Trophoblast cell (in vitro differentiated cells and primary cell): ENCODE measurements at regions not wholly inside any gene's neighbourhood (a gene's known extent, or its start where the extent isn't known, plus 50 kb on each side); places are given as distances from the start of the nearest gene placed in this dataset.

ENCODE experiments used
- DNase-seq, 2 donors: peaks; one replicate each; pipeline ENCODE4 v3.0.0-alpha.2; 2016
- H2AFZ ChIP-seq: 2 replicates; pipeline ENCODE4 v1.6.1; 2013; ENCODE audit warnings: low read length, moderate library complexity, mild to moderate bottlenecking; ENCODE audit not compliant: insufficient read depth, poor library complexity
- H2AK5ac ChIP-seq: 2 replicates; pipeline ENCODE4 v1.6.1; 2013; ENCODE audit warnings: mild to moderate bottlenecking, low read length
- H2BK120ac ChIP-seq: 2 replicates; pipeline ENCODE4 v1.6.1; 2013; ENCODE audit warnings: low read length, mild to moderate bottlenecking, moderate library complexity; ENCODE audit not compliant: insufficient read depth, poor library complexity
- H2BK12ac ChIP-seq: 2 replicates; pipeline ENCODE4 v1.6.1; 2013; ENCODE audit warnings: mild to moderate bottlenecking, low read length, moderate library complexity
- H2BK5ac ChIP-seq: 2 replicates; pipeline ENCODE4 v1.6.1; 2013; ENCODE audit warnings: low read length, low read depth, moderate library complexity, mild to moderate bottlenecking; ENCODE audit not compliant: poor library complexity
- H3K14ac ChIP-seq: 2 replicates; pipeline ENCODE4 v1.6.1; 2013; ENCODE audit warnings: mild to moderate bottlenecking, low read length
- H3K18ac ChIP-seq: 2 replicates; pipeline ENCODE4 v1.6.1; 2013; ENCODE audit warnings: mild to moderate bottlenecking, low read length
- H3K23ac ChIP-seq: 2 replicates; pipeline ENCODE4 v1.6.1; 2013; ENCODE audit warnings: low read length
- H3K27ac ChIP-seq: 2 replicates; pipeline ENCODE4 v1.5.1; 2013; ENCODE audit warnings: low read depth, mild to moderate bottlenecking, inconsistent platforms, low read length, moderate library complexity
- H3K27me3 ChIP-seq: 2 replicates; pipeline ENCODE4 v1.6.1; 2013; ENCODE audit warnings: inconsistent platforms, mild to moderate bottlenecking, low read length, moderate library complexity; ENCODE audit not compliant: insufficient read depth
- H3K36me3 ChIP-seq, 2 experiments: 1 replicate in 1 of 2; 2 replicates in 1 of 2; pipeline ENCODE4 v1.6.1; 2013; ENCODE audit warnings: low read length in 2 of 2, mild to moderate bottlenecking in 2 of 2, moderate library complexity in 1 of 2; ENCODE audit not compliant: insufficient read depth in 2 of 2, control insufficient read depth in 1 of 2
- H3K4ac ChIP-seq: 2 replicates; pipeline ENCODE4 v1.6.1; 2013; ENCODE audit warnings: low read depth, mild to moderate bottlenecking, low read length, moderate library complexity
- H3K4me1 ChIP-seq, 2 experiments: 1 replicate in 1 of 2; 2 replicates in 1 of 2; pipeline ENCODE4 v1.6.1; 2013; ENCODE audit warnings: low read length in 2 of 2, mild to moderate bottlenecking in 2 of 2, moderate library complexity in 1 of 2; ENCODE audit not compliant: insufficient read depth in 2 of 2, control insufficient read depth in 1 of 2
- H3K4me2 ChIP-seq: 2 replicates; pipeline ENCODE4 v1.6.1; 2013; ENCODE audit warnings: inconsistent platforms, mild to moderate bottlenecking, low read length, moderate library complexity
- H3K4me3 ChIP-seq: 2 replicates; pipeline ENCODE4 v1.5.1; 2013; ENCODE audit warnings: mild to moderate bottlenecking, low read depth, low read length, inconsistent platforms
- H3K79me1 ChIP-seq: one replicate; pipeline ENCODE4 v1.6.1; 2013; ENCODE audit warnings: low read length
- H3K79me2 ChIP-seq: 2 replicates; pipeline ENCODE4 v1.6.1; 2013; ENCODE audit warnings: low read length, mild to moderate bottlenecking; ENCODE audit not compliant: control insufficient read depth, insufficient read depth, poor library complexity
- H3K9ac ChIP-seq: 2 replicates; pipeline ENCODE4 v1.6.1; 2013; ENCODE audit warnings: mild to moderate bottlenecking, low read length
- H3K9me3 ChIP-seq: 2 replicates; pipeline ENCODE4 v1.6.1; 2013; ENCODE audit warnings: low read depth, mild to moderate bottlenecking, control low read depth, inconsistent platforms, low read length; ENCODE audit not compliant: insufficient read depth
- H4K12ac ChIP-seq: 2 replicates; pipeline ENCODE4 v1.6.1; 2013; ENCODE audit warnings: low read depth, mild to moderate bottlenecking, low read length, moderate library complexity
- H4K8ac ChIP-seq: 2 replicates; pipeline ENCODE4 v1.6.1; 2013; ENCODE audit warnings: low read depth, mild to moderate bottlenecking, low read length, moderate library complexity
- H4K91ac ChIP-seq: one replicate; pipeline ENCODE4 v1.6.1; 2013; ENCODE audit warnings: low read depth, mild to moderate bottlenecking, low read length, moderate library complexity
- WGBS: extraction: QIAGEN DNeasy Blood & Tissue Kit; methylation state at CpG from one replicate; pipeline ENCODE4 v1.1.7; 2013; ENCODE audit warnings: missing lambda C conversion rate; ENCODE audit not compliant: insufficient read length, insufficient coverage; ENCODE audit errors: extremely low coverage; 5-methylcytosine and 5-hydroxymethylcytosine counted together

- DNase-seq, result no peak
- Histone ChIP-seq H2BK5ac (no peak overlapping the region), H3K4me1 (no peaks in the 10 kb centered on the region), H3K23ac (no peak overlapping the region), H3K27ac (no peak overlapping the region), H2AK5ac (no peak overlapping the region), H2BK12ac (no peak overlapping the region), H3K14ac (no peak overlapping the region), H3K18ac (no peak overlapping the region), H3K4ac (no peak overlapping the region), H3K79me2 (no peaks in the 10 kb centered on the region), H4K8ac (no peak overlapping the region), H3K27me3 (no peaks in the 10 kb centered on the region), H3K4me2 (no peak overlapping the region), H3K9me3 (peaks cover 5% of the 10 kb centered on the region), H4K12ac (no peak overlapping the region), H2BK120ac (no peak overlapping the region), H3K79me1 (no peaks in the 10 kb centered on the region), H2AFZ (no peak overlapping the region), H4K91ac (no peak overlapping the region), H3K4me3 (no peak overlapping the region), H3K9ac (no peak overlapping the region), H3K36me3 (no peaks in the 10 kb centered on the region)
- WGBS, result no CpG with 5 or more reads among the region's 1 CpG
Observed at GRCh38 chr5:72709341-72709740, 107.1 kb upstream of the TNPO1 start.

GRCh38 chr5:72705178-72705577 is 111.3 kb upstream of the TNPO1 start:
- Histone ChIP-seq H3K27me3 (no peaks in the 10 kb centered on the region), H2BK5ac (no peak overlapping the region)

GRCh38 chr5:72703876-72704275 is 112.6 kb upstream of the TNPO1 start:
- no peaks in the 10 kb centered on the region for H3K36me3 ChIP-seq
- no peak overlapping the region for H3K4me2 ChIP-seq
- H3K27ac ChIP-seq, result no peak overlapping the region
- no peak overlapping the region for H2BK12ac ChIP-seq
- H2BK5ac ChIP-seq, result no peak overlapping the region
- DNase-seq, result no peak
- no peak overlapping the region for H2AFZ ChIP-seq
- H3K79me2 ChIP-seq, result no peaks in the 10 kb centered on the region
- no peak overlapping the region for H2AK5ac ChIP-seq
- H3K14ac ChIP-seq, result no peak overlapping the region
- no peak overlapping the region for H3K4me3 ChIP-seq
- H4K8ac ChIP-seq, result no peak overlapping the region
- no CpG with 5 or more reads among the region's 2 CpGs for WGBS
- no peak overlapping the region for H4K12ac ChIP-seq
- H3K79me1 ChIP-seq, result no peaks in the 10 kb centered on the region
- no peak overlapping the region for H3K9ac ChIP-seq
- peaks cover 0 to 4% of the 10 kb centered on the region in 2 experiments for H3K4me1 ChIP-seq
- H3K18ac ChIP-seq, result no peak overlapping the region
- H3K9me3 ChIP-seq, result peaks cover 5% of the 10 kb centered on the region
- no peaks in the 10 kb centered on the region for H3K27me3 ChIP-seq
- H4K91ac ChIP-seq, result no peak overlapping the region
- no peak overlapping the region for H2BK120ac ChIP-seq
- no peak overlapping the region for H3K4ac ChIP-seq
- no peak overlapping the region for H3K23ac ChIP-seq

More at GRCh38 chr5:72705178-72705577, 111.3 kb upstream of the TNPO1 start:
- no peak overlapping the region for H3K9ac ChIP-seq
- H3K36me3 ChIP-seq, result no peaks in the 10 kb centered on the region
- H4K12ac ChIP-seq, result no peak overlapping the region
- peaks cover 5% of the 10 kb centered on the region for H3K9me3 ChIP-seq
- no peak overlapping the region for H3K18ac ChIP-seq
- H2BK12ac ChIP-seq, result no peak overlapping the region
- no peak overlapping the region for H4K91ac ChIP-seq
- peaks cover 0 to 4% of the 10 kb centered on the region in 2 experiments for H3K4me1 ChIP-seq
- no peak overlapping the region for H3K23ac ChIP-seq
- H2AFZ ChIP-seq, result no peak overlapping the region
- no peaks in the 10 kb centered on the region for H3K79me1 ChIP-seq
- DNase-seq, result no peak
- H3K4me3 ChIP-seq, result no peak overlapping the region
- no peak overlapping the region for H3K4ac ChIP-seq
- no peak overlapping the region for H2BK120ac ChIP-seq
- no peaks in the 10 kb centered on the region for H3K79me2 ChIP-seq
- no peak overlapping the region for H2AK5ac ChIP-seq
- H3K27ac ChIP-seq, result no peak overlapping the region
- H3K14ac ChIP-seq, result no peak overlapping the region
- no CpG with 5 or more reads among the region's 1 CpG for WGBS
- H4K8ac ChIP-seq, result no peak overlapping the region
- H3K4me2 ChIP-seq, result no peak overlapping the region

GRCh38 chr5:72702881-72703434 is 113.5 kb upstream of the TNPO1 start:
- no peak overlapping the region for H3K14ac ChIP-seq
- H3K9me3 ChIP-seq, result peaks cover under 1% of the 10 kb centered on the region
- H3K23ac ChIP-seq, result no peak overlapping the region
- peaks cover 0 to 4% of the 10 kb centered on the region in 2 experiments for H3K4me1 ChIP-seq
- no peak overlapping the region for H2AK5ac ChIP-seq
- no peak overlapping the region for H3K9ac ChIP-seq
- no peak overlapping the region for H4K12ac ChIP-seq
- H3K27ac ChIP-seq, result no peak overlapping the region
- no peak overlapping the region for H3K4ac ChIP-seq
- no peak overlapping the region for H2BK5ac ChIP-seq
- H3K79me2 ChIP-seq, result no peaks in the 10 kb centered on the region
- no peak overlapping the region for H2BK12ac ChIP-seq
- H2AFZ ChIP-seq, result no peak overlapping the region
- no peak overlapping the region for H2BK120ac ChIP-seq
- H3K36me3 ChIP-seq, result no peaks in the 10 kb centered on the region
- no peak overlapping the region for H3K18ac ChIP-seq
- H3K4me2 ChIP-seq, result no peak overlapping the region
- no peaks in the 10 kb centered on the region for H3K27me3 ChIP-seq
- H4K8ac ChIP-seq, result no peak overlapping the region
- no peak overlapping the region for H3K4me3 ChIP-seq
- no peaks in the 10 kb centered on the region for H3K79me1 ChIP-seq
- H4K91ac ChIP-seq, result no peak overlapping the region
- no peak for DNase-seq
- no CpG with 5 or more reads among the region's 5 CpGs for WGBS
